ENCODE measurements at regions not wholly inside any gene's neighbourhood (a gene's known extent, or its start where the extent isn't known, plus 50 kb on each side); places are given as distances from the start of the nearest gene placed in this dataset.
"Not testable (repeated sequence)": the region's sequence is repeated elsewhere in the genome, so short reads cannot be mapped to it uniquely, and the experiment has no call there.

DNA sequence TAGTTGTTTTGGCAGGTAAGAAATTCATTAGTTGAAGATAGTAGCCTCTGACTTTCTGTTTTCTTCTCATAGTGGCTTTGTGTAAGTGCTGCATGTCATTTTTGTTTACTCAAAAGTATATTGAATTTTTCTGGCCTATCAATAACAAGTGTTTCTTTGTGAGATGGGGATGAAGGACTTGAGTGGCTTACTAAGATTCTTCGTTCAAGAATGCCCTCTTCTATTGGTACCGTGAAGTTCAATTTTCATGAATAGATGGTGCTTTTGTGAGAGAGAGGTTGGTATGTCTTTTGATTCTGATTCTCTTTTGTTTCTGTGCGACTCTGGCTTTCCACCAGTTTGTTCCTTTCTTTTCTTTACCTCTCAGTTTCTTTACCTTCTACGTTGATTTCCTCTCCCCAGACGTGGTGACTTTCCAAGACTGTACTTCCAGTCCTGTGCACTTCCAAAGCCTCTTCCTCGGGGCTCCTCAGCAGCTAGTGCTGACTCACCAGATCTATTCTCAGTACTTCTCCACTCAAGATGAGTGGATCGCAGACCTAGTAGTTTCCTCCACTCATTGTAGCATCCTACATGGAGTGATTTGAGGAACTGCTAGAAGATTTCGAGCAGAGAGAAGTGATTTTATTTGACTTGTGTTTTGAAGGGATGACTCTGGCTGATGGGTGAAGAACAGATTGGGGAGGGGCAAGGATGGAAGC is 82.0 kb upstream of the EPHB3 start:
- no peak for DNase-seq

- no peak for DNase-seq
These were observed 80.8 kb upstream of the EPHB3 start for GRCh38 chr3:184480831-184481230.

GRCh38 chr3:184481984-184482671 is 79.5 kb upstream of the EPHB3 start:
- DNase-seq: no peak

GRCh38 chr3:184485241-184485640 is 76.3 kb upstream of the EPHB3 start:
- DNase-seq: no peak

DNA sequence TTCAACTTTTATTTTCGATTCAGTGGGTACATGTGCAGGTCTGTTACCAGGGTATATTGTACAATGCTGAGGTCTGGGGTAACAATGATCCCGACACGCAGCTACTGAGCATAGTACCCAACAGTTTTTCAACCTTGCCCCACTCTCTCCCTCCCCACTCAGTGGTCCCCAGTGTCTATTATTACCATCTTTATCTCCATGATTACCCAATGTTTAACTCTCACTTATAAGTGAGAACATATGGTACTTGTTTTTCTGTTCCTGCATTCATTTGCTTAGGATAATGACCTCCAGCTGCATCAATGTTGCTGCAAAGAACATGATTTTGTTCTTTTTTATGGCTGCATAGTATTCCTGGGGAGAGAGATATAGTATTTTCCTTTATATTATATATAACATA is 75.7 kb upstream of the EPHB3 start:
- no peak for DNase-seq

GRCh38 chr3:184486614-184487013 is 75.0 kb upstream of the EPHB3 start:
- no peak for DNase-seq

DNA sequence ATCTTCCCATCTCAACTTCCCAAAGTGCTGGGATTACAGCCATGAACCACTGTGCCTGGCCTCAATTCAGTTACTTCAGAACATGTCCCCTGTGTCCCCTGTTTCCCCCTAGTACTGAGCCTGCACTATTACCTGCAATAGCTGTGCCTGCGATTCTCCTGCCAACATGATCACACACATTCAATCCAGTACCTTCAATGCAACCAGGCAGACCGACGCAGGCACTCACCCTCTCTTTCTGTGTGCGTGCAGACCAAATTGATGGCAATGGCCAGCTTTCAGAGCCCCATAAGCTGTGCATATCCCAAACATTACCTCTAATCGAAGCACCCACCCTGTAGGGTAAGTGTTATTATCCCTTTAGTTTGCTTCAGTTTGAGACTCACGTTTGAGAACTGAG is 73.0 kb upstream of the EPHB3 start:
- DNase-seq: no peak

- DNase-seq: no peak
These were observed 72.2 kb upstream of the EPHB3 start for GRCh38 chr3:184489268-184489841.

DNA sequence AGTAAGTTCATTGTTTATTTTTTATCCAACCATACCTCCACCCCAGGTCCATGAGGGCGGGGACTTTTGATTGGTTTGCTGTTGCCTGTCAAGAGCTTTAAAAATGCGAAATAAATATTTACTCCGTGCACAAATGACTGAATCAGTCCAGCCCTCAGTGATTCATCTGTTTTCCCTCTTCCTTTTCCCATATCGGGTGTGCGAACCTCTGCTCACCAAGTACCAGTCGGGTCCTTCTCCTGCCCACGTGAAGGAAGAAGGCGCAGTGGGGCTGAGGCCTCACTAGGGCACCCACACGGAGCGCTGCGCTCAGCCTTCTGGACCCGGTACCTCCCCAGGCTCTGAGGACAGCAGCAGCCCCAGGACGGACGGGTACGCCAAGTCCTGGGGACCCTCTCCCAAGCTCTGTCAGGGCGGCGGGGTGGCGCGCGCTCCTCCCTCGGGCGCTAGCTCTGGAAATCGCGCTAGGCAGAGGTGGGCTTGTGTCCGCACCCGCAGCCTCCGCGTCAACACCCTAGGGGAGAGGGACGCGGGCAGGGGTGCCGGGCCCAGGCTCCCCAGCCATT is 70.5 kb upstream of the EPHB3 start:
- DNase-seq: no peak

GRCh38 chr3:184491867-184492615 is 69.5 kb upstream of the EPHB3 start:
- no peak for DNase-seq

DNA sequence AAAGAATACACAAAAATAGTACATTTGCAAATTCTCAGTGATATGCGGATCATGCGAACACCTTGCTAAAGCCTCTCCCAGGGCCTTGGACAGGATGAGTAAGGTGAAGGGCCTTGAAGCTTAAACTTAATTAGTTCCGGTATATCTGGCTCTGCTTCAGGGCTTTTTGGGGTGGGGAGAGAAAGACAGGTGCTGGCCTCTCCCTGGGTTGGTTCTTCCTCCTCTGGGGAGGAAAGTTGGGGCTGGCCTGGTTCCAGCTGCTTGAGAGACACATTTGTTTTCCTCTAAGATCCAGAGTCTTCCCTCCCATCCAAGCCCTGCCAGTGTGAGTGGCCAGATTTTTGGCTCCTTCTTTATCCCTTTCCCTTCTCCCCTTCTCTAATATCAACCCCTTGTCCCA is 64.7 kb upstream of the EPHB3 start:
- no peak for DNase-seq

GRCh38 chr3:184497804-184498203 is 63.8 kb upstream of the EPHB3 start:
- DNase-seq: no peak

DNA sequence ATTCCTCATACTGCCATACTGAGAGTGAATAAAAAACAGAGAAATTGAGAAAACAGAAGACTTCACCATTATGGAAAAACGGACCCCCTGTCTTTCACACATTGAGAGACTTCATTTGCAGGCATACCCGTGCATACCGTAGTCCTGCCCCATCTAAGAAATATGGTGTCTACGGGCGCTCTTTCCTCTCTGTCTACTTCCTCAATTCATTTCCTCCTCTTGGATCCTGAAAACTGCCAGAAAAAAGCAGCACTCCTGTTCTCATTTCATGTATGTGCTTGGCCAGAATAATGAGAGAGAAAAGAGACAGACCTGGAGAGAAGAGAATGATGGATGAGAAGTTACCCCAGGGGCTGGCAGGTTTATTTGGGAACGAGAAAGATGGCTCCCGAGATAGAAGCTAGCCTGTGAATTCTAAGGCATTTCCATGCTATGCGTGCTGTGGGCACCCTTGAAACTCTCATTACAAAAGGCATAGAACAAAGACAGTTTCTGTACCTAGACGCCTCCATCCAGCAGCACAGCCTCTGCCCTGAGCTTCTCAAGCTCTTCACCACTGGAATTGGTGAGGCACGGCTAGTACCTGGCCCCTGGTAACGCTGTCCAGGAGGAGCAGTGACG is 62.5 kb upstream of the EPHB3 start:
- DNase-seq: no peak

GRCh38 chr3:184500344-184500923 is 61.2 kb upstream of the EPHB3 start:
- DNase-seq: no peak

DNA sequence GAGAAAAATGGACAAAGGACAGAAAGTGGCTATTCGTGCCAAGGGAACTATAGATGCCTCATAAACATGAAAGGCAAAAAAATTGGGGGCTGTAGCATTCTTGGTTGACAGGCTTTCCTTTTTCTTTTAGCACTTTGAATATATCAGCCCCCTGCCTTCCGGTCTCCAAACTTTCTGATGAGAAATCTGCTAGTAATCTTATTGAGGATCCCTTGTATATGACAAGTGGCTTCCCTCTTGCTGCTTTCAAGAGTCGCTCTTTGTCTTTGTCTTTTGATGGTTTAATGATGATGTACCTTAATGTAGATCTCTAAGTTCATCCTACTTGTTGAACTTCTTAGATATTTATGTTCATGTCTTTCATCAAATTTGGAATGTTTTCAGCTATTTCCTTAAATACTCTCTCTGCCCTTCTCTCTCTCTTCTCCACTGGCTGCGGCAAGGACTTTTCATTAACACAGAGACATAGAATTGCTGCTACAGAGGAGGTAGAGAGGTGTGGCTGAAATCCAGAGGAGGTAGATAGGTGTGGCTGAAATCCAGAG is 59.4 kb upstream of the EPHB3 start:
- DNase-seq: no peak

DNA sequence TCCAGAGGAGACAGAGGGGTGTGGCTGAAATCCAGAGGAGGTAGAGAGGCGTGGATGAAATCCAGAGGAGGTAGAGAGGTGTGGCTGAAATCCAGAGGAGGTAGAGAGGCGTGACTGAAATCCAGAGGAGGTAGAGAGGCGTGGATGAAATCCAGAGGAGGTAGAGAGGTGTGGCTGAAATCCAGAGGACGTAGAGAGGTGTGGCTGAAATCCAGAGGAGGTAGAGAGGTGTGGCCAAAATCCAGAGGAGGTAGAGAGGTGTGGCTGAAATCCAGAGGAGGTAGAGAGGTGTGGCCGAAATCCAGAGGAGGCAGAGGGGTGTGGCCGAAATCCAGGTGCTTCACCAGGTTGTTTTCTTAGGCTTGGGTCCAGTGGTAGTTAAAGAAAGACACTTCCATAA is 58.7 kb upstream of the EPHB3 start:
- DNase-seq: not testable (repeated sequence)

- no peak for DNase-seq
These were observed 57.9 kb upstream of the EPHB3 start for GRCh38 chr3:184503647-184504046.

DNA sequence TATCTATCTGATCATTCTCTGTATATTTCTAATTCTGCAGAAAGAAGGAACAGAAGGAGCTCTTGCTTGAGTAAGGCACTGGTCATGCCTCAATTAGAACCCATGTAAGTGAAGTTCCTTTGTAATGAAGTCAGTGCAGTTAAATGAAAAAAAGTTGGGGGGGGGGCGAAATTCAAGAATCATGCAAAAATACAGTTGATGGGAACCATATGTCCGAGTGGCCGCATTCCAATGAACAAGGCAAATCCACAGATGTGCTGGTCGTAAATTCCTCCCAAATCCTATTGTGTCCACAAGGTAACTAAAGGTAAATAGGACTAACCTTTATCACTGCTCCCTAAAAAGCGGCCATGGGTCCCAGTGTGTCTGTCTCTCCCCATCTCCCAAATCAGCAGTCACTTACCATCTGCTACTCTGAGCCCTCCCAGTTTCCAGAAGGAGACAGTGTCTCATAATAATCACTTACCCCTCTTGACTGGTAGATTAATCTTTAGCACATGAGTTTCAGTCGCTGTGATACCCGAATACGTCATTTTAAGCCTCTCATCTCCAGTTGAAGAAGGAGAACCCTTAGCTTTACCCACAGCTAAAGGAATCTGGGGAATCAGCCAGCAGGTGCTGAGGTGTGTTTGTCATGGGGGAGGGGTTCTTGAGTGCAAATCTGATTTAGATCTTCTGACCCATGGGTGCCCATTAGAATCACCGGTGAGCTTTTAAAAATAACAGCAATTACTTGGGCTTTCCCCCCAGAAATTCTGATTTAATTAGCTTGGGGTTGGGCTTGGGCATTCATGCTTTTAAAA is 56.3 kb upstream of the EPHB3 start:
- DNase-seq: no peak

DNA sequence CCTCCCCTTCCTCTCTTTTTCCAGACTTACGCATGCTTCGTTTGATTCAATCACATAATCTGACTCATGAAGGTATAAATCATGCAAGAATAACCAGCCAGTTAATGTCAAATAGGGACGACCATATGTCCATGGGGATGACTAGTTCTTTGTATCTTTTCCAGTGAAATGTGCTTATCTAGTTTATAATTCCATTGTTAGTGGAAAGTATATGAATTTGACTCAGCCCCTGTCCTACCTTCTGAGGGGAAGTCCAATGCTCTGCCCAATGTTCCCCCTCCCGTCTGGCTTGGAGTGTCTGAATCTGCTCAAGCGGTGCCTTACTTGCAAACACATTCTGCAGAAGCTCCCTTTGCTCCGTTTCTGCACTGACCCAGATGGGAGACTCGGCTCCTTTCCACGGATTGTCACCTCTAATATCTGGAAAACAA is 55.0 kb upstream of the EPHB3 start:
- peak; percentile 49 for DNase-seq

DNA sequence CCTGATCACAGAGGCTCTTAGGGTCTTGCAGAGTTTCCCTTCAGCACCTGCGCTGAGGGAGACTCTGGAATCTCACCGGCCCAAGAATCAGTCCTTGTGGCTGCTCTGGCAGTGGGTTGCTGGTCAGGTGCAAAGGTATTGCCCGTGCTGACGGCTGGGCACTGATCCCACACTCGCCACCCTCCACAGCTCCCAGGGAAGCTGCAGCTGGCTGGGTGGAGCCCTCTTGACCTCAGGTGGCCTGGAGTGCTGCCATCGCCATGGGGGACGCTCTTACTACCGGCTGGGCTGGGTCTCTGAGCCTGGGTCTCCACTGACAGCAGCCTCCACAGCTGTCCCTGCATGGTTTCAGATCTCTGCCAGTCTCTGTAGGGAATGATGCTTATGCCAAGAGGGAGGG is 52.6 kb upstream of the EPHB3 start:
- no peak for DNase-seq

GRCh38 chr3:184511741-184512140 is 49.8 kb upstream of the EPHB3 start:
- DNase-seq: no peak
